PC-9 (cell line): ENCODE measurements at regions not wholly inside any gene's neighbourhood (a gene's known extent, or its start where the extent isn't known, plus 50 kb on each side); places are given as distances from the start of the nearest gene placed in this dataset.

ENCODE experiments used
- BruUV-seq: library from RNA; stranded (reverse); fragments of 400-500 nt; replicated peaks from 2 replicates; lab custom pipeline; 2021; lab: Mats Ljungman, UMichigan
- CTCF ChIA-PET: fragments of 300-600 bp; sonication (Branson Sonifier 250); formaldehyde crosslinking; loops from one replicate; lab custom pipeline; 2022; ENCODE audit warnings: antibody characterized with exemption; lab: Charles Lee
- POLR2A ChIA-PET: fragments of 300-600 bp; sonication (Branson Sonifier 250); formaldehyde crosslinking; loops from one replicate; lab custom pipeline; 2022; ENCODE audit warnings: antibody characterized with exemption; ENCODE audit not compliant: unreplicated experiment; lab: Charles Lee
- DNase-seq, 2 experiments: peaks; one replicate each; pipeline versions ENCODE4 v3.0.0 to v3.0.0-alpha.2; 2015 to 2022; ENCODE audit warnings: mixed read lengths in 1 of 2
- H2AFZ ChIP-seq: fragments of 200-600 bp; sonication (generic); 2 replicates; pipeline ENCODE4 v1.8.1; 2017; ENCODE audit warnings: antibody characterized with exemption
- H3F3A ChIP-seq: fragments of 200-600 bp; sonication (generic); 2 replicates; pipeline ENCODE4 v1.8.1; 2017; ENCODE audit warnings: antibody characterized with exemption, mild to moderate bottlenecking, low read depth; ENCODE audit not compliant: insufficient read depth
- H3K27ac ChIP-seq: fragments of 200-600 bp; sonication (generic); 2 replicates; pipeline ENCODE4 v1.6.1; 2016; ENCODE audit warnings: mixed run types
- H3K27me3 ChIP-seq: fragments of 200-600 bp; sonication (generic); 2 replicates; pipeline ENCODE4 v1.6.1; 2016; ENCODE audit warnings: low read depth, mixed run types; ENCODE audit not compliant: insufficient read depth
- H3K36me3 ChIP-seq: fragments of 200-600 bp; sonication (generic); 2 replicates; pipeline ENCODE4 v1.6.1; 2016; ENCODE audit warnings: low read depth, mixed run types
- H3K4me1 ChIP-seq: fragments of 200-600 bp; sonication (generic); replicated peaks from 2 replicates; pipeline ENCODE4 v1.6.1; 2016; ENCODE audit warnings: mixed run types; ENCODE audit not compliant: insufficient read depth
- H3K4me2 ChIP-seq: fragments of 200-600 bp; sonication (generic); 2 replicates; pipeline ENCODE4 v1.6.1; 2017; ENCODE audit warnings: mixed run types
- H3K4me3 ChIP-seq: fragments of 200-600 bp; sonication (generic); 2 replicates; pipeline ENCODE4 v1.6.1; 2016; ENCODE audit warnings: mixed run types
- H3K79me2 ChIP-seq: fragments of 200-600 bp; sonication (generic); 2 replicates; pipeline ENCODE4 v1.6.1; 2017; ENCODE audit warnings: low read depth, mixed run types
- H3K9me2 ChIP-seq: fragments of 200-600 bp; sonication (generic); 2 replicates; pipeline ENCODE4 v1.8.1; 2017; ENCODE audit warnings: mild to moderate bottlenecking; ENCODE audit not compliant: insufficient read depth
- H3K9me3 ChIP-seq: fragments of 200-600 bp; sonication (generic); 2 replicates; pipeline ENCODE4 v1.8.1; 2016; ENCODE audit warnings: low read depth; ENCODE audit not compliant: insufficient read depth
- H4K20me1 ChIP-seq: fragments of 200-600 bp; sonication (generic); 2 replicates; pipeline ENCODE4 v1.8.1; 2017; ENCODE audit not compliant: insufficient read depth
- CTCF ChIP-seq: fragments of 200-600 bp; sonication (generic); conservative IDR thresholded peaks from 2 replicates; pipeline ENCODE4 v1.6.1; 2017; ENCODE audit warnings: mixed run types, antibody characterized with exemption, mild to moderate bottlenecking, moderate library complexity
- EZH2 ChIP-seq: fragments of 200-600 bp; sonication (generic); IDR thresholded peaks from 2 replicates; pipeline ENCODE4 v1.8.0; 2017; ENCODE audit warnings: antibody characterized with exemption, low read depth
- intact Hi-C: fragments of 100-400 bp; cut with micrococcal nuclease; formaldehyde crosslinking; loops from one replicate; pipeline ENCODE4 v1.10.0; 2022; ENCODE audit not compliant: unreplicated experiment

GRCh38 chr10:6700066-6700465, 120.0 kb upstream of the PRKCQ start:
- no TSS peak for BruUV-seq
- H3K4me1 ChIP-seq: no peaks in the 10 kb centered on the region
- no peak overlapping the region for H2AFZ ChIP-seq
- TF ChIP-seq CTCF: no peak
- no peak for TF ChIP-seq EZH2
- no peaks in the 10 kb centered on the region for H3K79me2 ChIP-seq
- no peaks in the 10 kb centered on the region for H3K9me2 ChIP-seq
- no peaks in the 10 kb centered on the region for H3F3A ChIP-seq
- H3K4me2 ChIP-seq: no peak overlapping the region
- ChIA-PET POLR2A (no interaction called here), CTCF (no interaction called here)
- H3K4me3 ChIP-seq: no peak overlapping the region
- H4K20me1 ChIP-seq: no peaks in the 10 kb centered on the region
- no peaks in the 10 kb centered on the region for H3K27me3 ChIP-seq
- H3K9me3 ChIP-seq: no peaks in the 10 kb centered on the region
- no peaks in the 10 kb centered on the region for H3K36me3 ChIP-seq
- H3K27ac ChIP-seq: no peak overlapping the region
- DNase-seq: no peak
- intact Hi-C loops: no loop called here

- Histone ChIP-seq H3K79me2 (no peaks in the 10 kb centered on the region), H3K4me1 (no peaks in the 10 kb centered on the region), H3K9me3 (no peaks in the 10 kb centered on the region), H3K36me3 (no peaks in the 10 kb centered on the region), H4K20me1 (no peaks in the 10 kb centered on the region), H2AFZ (no peak overlapping the region), H3F3A (no peaks in the 10 kb centered on the region), H3K4me2 (no peak overlapping the region), H3K27ac (no peak overlapping the region), H3K9me2 (no peaks in the 10 kb centered on the region), H3K27me3 (no peaks in the 10 kb centered on the region), H3K4me3 (no peak overlapping the region)
- ChIA-PET CTCF (no interaction called here), POLR2A (no interaction called here)
- no TSS peak for BruUV-seq
- TF ChIP-seq EZH2 (no peak), CTCF (no peak)
- no peak for DNase-seq
- intact Hi-C loops: no loop called here
These were observed 119.3 kb upstream of the PRKCQ start for GRCh38 chr10:6699336-6699735.

- POLR2A ChIA-PET: interaction anchor here (0.6 kb wide), 1 partner anchor 99 kb away, joined by 6 read pairs; no protein-coding TSS in a partner anchor
- TF ChIP-seq CTCF (no peak), EZH2 (no peak)
- no peaks in the 10 kb centered on the region for H3K9me2 ChIP-seq
- no peaks in the 10 kb centered on the region for H3K4me1 ChIP-seq
- no peaks in the 10 kb centered on the region for H3F3A ChIP-seq
- H3K9me3 ChIP-seq: no peaks in the 10 kb centered on the region
- no peaks in the 10 kb centered on the region for H3K79me2 ChIP-seq
- no peak overlapping the region for H3K4me2 ChIP-seq
- no peaks in the 10 kb centered on the region for H4K20me1 ChIP-seq
- H3K27me3 ChIP-seq: no peaks in the 10 kb centered on the region
- intact Hi-C loops: no loop called here
- H2AFZ ChIP-seq: no peak overlapping the region
- CTCF ChIA-PET: no interaction called here
- no peak overlapping the region for H3K4me3 ChIP-seq
- no TSS peak for BruUV-seq
- no peak overlapping the region for H3K27ac ChIP-seq
- no peak for DNase-seq
- no peaks in the 10 kb centered on the region for H3K36me3 ChIP-seq
These were observed 115.4 kb upstream of the PRKCQ start for GRCh38 chr10:6695519-6695918.
